NCI-H748 (cell line): ENCODE measurements at regions not wholly inside any gene's neighbourhood (a gene's known extent, or its start where the extent isn't known, plus 50 kb on each side); places are given as distances from the start of the nearest gene placed in this dataset.

Experiments
- DNase-seq: peaks from one replicate; lab custom pipeline; 2025; ENCODE audit not compliant: unreplicated experiment; lab: John Stamatoyannopoulos, UW

DNA sequence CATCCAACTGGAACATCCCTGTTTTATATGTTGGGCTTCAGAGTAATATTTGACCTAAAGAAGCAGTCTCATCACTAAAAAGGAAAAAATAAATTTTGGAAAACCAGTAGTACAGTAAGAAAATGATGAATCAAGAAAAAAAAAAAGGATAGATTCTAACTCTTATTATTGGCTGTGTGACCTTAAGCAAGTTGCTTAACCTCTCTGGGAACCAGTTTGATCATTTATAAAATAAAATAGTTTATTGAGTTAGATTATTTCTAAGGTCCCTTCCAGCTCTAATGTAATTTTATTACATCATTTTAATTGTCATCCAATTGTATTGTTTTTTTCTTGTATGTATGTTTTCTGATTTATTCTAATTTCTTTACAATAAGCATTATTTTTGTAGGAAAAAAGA lies 127.0 kb downstream of the PRELID2 start:
- no peak for DNase-seq

DNA sequence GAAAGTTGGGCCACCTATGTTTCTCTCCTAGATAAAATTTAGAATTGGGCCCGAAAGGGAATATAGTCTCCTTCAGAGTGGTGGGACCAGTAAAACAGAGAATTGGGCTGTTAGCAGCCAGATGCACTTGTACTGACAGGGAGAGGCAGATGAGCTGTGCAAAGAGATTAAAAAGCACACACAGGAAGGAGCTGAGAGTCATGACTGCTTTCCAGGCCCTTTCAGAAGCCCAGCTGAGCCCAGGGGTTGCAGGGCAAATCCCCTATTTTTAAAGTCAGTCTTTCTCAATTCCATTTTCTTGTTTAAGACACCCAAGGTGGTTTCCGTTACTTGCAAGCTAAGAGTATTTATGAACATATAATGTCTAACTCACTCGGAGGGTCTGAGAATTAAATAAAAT lies 130.4 kb downstream of the PRELID2 start:
- DNase-seq, result no peak

DNA sequence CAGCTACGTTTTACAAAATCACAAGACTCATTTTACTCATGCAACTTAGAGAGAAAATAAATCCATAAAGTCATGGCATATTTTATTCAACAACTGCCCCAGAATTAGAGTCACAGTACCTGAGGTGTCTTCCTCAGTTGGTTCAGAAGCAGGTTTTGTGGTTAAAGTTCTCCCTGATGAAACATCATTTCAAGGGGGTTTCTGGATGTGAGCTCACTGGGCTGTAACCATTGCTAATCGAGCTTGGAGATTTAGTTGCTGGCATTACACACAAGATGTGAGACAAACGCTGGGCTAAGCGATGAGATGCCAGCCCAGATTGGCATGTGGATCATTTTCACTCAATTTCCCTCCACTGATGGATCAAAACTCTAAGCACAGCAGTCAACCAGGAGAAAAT lies 131.3 kb downstream of the PRELID2 start:
- no peak for DNase-seq

DNA sequence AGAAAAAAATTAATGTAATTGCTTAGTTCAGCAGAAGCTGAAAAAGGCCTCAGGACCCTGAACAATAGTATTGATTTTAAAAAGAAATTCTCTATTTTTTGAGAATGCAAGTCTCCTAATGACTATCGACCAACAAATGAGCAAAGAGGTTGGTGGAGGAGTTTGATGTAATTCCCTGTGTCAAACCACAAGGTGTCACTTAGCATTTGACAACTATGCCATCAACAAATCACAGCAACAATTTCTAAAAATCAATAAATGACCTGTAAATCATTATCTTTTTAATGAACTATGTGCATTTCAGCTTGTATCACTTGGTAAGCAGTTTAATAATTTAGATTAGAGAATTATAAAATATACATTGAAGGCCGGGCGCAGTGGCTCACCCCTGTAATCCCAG lies 133.7 kb downstream of the PRELID2 start:
- no peak for DNase-seq

DNA sequence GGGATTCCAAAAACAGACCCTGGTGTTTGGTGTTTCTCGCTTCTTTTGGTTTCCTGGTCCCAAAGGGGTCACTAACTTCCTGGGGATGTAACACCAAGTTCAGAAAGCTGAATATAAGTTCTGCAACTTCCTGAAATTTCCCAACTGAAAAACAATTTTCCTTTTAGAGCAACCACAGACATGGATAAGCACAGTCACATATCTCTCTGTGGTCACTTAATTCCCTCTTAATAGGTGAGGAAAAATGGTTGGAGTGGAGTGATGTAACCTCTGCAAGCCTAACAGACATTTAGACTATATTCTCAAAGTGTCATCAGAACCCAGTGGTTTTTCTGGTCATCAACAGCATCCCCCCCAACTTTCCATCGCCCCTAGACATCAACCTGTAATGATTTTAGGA lies 135.3 kb downstream of the PRELID2 start:
- DNase-seq, result no peak

DNA sequence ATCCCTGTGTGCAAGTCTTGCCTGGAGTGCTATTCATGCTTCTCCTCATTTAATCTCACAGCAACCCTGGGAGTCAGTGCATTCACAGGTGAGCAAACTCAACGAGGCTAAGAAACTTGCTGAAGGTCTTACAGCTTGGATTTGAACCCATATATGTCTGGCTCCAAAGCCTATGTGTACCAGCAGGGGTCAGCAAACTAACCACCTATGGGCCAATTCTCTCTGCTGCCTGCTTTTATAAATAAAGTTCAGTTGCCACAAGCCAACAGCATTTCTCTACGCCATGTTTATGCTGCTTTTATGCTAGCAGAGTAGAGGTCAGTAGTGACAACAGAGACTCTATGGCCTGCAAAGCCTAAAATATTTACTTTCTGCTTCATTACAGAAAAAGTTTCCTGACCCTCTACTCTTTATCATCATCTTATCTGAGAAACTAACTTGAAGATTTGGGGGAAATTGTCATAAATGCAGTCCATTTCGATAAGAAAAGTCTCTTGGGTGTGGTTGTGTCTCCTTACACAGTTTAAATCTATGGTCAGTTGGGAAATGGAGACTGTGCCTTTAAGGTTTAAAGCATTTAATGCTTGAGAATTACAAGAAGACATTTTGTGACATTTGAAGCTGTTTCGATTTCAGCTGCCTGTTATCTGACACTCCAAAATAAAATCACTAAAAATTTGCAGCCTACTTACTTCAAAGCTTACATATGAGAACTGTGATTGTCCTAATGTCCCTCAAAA lies 137.7 kb downstream of the PRELID2 start:
- DNase-seq, result no peak

DNA sequence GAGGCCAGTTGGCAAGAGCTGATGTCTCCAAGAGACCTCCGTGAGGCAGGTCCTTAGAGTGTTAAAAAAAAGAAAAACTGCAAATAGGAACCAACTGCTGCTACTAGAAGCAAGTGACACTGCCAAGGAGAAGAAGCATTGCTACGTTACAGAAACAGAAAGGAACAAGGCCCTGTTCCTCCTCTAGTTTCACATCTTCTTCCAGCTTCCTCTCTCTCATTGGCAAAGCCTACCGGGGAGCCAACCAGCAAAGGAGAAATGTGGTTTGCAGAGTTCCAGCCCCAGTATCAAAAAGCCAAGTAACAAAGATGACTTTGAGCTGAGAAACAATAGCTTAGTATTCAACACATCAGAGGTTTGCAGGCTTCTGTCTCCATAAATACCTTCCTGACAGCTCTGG lies 145.9 kb downstream of the PRELID2 start:
- DNase-seq, result no peak

DNA sequence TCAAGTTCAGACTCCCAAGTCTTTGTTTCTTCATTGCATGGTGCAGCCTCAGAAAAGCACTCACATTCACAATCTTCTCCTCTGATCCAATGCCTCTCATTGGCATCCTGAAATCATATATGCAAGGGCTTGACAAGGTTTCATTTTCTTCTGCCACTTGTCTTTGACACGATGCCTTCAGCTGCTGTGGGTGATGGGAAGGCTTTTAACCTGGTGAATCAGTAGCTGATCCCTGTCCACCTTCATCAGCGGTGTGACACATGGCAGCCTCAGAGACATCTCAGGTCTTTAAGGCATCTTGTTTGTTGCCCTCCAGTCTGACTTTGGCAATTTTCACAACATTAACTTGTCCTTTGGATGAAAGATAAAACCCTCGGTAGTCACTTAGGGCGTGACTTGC lies 147.2 kb downstream of the PRELID2 start:
- no peak for DNase-seq

DNA sequence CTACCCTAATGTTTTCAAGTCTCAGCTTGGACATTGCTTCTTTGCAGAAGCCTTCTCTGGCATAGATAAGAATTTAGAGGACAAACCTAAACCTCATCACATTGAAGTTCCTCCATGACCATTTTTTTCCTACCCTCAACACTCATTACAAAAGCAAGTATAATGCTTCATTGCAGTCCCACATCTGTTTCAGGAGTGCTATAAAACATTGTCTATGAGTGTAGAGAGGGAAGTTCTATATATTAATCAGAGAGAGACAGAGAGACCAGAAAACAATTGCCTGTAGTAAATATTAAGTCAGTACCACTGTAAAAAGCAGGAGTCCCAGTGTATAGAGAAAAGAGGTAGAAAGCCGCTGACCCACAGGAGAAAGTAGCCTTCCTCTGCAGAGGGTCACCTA lies 149.7 kb downstream of the PRELID2 start:
- no peak for DNase-seq

DNA sequence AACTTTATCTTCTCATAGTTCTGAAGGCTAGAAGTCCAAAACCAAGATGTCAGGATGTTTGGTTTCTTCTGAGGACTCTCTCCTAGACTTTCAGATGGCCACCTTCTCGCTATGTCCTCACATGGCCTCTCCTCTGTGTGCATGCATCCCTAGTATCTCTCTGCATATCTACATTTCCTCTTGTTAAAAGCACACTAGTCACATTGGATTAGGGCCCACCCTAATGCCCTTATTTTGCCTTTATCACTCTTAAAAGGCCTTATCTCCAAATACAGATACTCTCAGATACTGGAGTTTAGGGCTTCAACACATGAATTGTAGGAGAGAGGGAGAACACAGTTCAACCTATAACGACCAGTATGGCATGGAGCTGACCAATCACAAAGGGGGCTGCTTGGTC lies 151.7 kb downstream of the PRELID2 start:
- no peak for DNase-seq

DNA sequence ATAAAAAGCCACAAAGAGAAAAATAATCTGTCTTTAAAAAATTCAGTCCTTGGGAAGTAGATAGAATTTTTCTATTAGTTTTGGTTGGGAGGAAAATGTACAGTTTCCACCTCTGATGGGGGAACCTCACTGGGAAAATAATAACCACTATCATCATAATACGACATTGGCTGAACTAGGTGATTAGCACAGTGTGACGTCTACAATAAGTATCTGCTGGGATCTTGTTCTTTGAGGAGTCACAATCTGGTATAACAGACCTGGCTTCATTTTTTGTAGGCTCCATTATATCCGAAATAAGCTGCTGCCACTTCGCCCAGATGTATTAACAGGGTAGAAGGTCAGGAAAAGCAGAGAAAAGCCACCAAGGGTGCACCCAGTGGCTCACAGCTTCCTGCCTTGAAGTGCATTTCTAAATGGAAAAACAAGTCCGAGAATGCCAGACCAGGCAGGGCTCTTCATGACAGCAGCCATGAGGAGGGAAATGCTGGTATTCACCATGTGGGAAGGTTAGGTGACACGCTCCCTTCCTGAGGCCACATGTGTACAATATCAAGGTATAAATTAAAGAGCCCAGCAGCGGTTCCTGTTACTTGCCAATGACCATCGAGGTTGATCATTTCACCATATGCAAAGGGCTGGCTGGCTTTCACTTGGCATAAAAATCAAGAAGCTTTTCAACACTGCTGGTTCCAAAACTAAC lies 152.8 kb downstream of the PRELID2 start:
- DNase-seq, result no peak

DNA sequence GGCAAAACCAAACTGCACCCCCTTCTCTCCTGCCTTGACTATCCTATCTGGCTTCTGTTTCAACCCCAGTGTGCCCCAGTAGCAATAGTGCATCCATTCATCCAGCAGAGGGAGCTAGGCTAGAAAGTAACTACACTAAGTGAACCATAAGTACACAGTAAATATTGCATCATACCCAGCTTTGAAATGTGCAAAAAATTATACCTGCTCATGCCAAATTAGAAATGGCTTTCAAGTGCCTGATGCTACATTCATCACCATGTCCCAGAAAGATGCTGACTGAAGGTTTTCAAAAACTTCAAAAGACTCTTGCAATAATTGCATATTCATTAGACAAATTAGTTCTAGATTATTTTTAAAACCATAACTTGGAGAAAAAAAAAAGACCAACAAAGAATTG lies 153.5 kb downstream of the PRELID2 start:
- DNase-seq, result peak; percentile 85

DNA sequence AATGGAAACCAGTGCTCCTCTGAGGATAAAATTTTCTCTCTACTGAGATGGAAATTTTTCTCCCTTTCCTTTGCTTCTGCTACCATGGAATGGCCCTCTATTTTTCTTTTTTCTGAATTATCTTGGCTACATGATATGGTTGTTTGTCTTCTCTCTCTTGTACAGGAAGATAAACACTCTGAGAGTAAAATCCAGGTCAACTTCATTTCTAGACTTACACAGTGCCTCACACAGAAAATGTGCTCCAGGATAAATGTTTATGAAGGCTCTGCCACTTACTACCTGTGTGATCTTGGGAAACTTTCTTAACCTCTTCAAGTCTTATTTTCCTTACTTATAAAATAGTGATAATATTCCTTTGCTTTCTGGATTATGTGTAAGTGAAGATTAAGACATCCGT lies 153.9 kb downstream of the PRELID2 start:
- no peak for DNase-seq

DNA sequence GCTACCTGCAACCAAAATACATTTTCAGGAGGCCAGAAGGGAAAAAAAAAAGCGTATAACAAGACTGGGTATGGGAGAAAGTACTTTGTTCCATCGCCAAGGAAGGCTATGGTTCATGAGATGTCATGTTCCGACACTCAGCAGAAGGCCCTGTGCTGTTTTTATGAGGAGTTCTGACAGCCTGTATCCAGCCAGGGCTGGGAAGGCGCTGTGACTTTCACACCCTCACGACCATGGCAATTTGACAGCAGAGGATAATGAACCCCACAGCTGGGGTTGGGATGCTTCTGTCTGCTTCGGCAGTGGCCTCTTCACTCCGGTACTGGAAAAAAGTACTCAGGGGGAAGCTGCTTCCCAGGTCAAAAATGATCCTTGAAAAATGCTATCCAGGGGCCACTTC lies 154.4 kb downstream of the PRELID2 start:
- no peak for DNase-seq

DNA sequence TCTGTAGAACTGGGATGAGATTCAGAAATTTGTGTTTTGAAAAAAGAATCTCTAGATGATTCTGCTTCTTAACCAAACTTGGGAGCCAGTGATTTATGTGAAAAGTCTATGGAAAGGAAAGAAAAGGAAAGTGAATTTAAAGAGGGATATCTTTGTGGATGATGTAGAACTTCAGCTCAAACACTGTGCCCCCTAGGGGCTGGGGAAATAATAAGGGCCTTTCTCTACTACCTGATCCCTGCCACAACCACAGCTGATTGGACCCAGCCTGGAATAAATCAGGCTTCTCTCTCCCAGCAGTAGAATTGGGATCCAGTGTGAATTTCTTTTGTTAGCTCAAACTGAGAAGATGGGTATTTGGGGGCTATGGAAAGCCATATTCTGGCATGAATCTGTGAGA lies 155.0 kb downstream of the PRELID2 start:
- peak; percentile 26 for DNase-seq

DNA sequence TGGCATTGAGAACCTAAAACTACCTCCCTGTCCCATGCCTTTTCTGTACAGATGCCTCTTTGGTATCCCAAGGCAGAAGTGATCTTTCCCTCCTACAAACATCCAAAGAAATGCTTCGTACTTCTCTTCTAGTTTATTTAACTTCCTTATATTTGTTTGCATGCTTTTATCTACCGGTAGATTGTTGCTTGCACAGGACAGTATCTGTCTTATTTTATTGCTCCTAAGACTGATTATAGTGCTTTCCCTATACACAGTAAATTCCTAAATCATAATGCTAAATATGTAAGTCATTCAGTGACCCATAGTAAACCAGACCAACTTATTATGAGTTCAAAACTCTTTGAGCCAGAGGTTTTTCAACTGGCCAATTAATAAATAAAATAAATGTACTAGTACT lies 156.9 kb downstream of the PRELID2 start:
- no peak for DNase-seq

DNA sequence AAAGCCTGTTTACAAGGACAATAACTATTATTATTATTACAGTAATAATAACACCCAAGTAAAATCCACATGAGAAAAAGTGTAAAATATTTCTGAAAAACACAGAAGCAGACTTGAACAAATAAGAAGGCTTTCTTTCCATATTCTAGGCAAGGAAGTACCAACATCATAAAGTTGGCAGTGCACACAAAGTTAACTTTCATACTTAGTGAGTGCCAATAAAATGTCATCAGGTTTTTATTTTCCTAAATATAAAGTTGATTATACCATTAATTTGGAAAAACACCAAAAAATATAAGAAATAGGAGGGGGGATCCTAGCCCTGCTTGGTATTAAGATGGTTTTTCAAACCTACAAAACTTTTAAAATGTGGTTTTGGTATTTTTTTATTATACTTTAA lies 161.4 kb downstream of the PRELID2 start:
- DNase-seq, result no peak

DNA sequence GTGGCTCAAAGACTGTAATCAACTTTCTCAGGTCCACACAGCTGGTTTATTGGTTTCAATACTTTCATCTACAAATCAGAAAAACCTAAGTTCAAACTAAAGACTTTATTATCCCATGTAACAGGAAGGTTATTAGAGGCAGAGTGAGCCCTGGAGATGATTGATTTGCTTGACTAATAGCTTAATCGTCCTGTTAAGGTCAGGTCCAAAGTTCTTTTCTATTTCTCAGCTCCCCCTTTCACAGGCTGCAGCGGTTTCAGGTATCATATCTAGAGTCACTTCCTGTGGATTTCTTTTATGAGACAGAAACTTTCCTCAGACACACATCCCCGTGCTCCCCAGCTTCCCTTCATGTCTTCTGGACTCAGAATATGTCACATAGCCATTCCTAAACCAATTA lies 166.4 kb downstream of the PRELID2 start:
- no peak for DNase-seq

DNA sequence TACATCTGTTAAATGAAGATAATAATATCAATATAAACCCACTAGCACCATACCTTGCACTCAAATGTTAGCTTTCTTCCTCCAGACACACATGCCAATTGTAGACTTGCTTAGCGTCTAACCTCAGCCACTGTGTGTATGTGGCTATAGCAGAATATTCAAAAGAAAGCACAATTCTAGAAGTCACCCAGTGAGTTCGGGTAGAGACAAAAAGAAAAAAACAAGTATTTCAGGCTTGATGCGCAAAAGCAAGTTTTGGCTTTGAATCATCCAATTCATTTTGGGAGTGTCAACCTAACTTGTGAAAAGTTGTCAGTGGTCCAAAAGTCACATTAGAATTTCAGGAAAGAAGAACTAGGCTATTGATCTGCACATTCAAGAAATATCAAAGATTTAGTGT lies 167.4 kb downstream of the PRELID2 start:
- DNase-seq, result no peak

DNA sequence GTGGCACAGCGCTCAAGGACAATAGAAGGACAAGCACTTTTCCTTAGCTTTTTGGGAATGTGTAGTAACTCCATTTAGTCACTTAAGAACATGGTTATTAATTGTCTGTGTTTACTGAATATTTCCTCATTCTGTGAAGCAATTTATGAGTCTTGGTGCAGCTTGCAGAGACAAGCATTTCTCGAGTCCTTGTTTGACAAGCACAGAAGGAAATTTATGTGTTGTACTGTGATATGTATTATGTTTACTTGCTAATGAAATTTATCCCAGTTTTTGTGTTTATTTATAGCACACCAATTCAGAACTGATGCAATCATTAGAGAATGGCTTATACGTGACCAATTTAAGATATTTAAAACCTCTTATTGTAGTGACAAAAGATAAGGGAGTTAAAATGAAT lies 168.6 kb downstream of the PRELID2 start:
- no peak for DNase-seq

DNA sequence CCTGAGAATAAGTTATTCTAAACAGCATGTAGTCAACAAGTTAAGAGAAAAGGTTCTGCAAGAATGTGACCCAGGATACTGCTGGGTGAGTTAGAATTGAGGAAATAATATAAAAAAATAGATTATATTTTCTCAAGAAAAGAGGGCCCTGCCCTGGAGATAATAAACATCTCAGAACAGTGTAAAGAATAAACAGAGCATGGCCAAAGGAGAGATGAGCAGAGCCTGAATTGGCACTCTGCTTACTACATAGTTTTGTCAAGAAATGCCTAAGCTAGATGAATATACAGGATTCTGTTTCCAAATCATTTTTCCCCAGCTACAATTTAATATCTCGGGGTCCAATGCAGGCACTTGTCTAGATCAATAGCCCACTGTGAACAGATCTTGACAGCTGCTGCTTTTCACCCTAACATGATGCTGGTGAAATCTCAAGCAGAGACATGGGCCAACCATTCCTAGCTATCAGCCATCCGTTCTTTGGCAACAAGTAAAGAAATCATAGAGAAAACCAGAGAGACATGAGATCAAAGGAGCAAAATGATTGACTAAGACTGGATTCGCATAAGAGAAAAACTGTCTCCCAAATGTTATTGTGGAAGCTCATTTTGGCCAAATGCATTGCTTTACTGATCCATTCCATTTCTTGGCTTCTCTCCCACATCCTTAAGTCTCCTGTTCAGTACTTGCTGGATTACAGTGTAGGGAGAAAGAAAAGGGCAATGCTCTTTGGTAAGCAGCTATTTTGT lies 173.2 kb downstream of the PRELID2 start:
- no peak for DNase-seq
